Suprapubic skin (tissue), 4 donors: ENCODE measurements at regions not wholly inside any gene's neighbourhood (a gene's known extent, or its start where the extent isn't known, plus 50 kb on each side); places are given as distances from the start of the nearest gene placed in this dataset.

ENCODE experiments used
- DNase-seq, 2 donors: peaks; one replicate each; pipeline ENCODE4 v3.0.0-alpha.2; 2019; ENCODE audit warnings: low spot score in 2 of 2
- H3K27ac ChIP-seq: fragments of 200-600 bp; sonication (generic); one replicate; pipeline ENCODE4 v1.5.1; 2019
- H3K27me3 ChIP-seq: fragments of 200-600 bp; sonication (generic); one replicate; pipeline ENCODE4 v1.5.1; 2019
- H3K36me3 ChIP-seq: fragments of 200-600 bp; sonication (generic); one replicate; pipeline ENCODE4 v1.5.1; 2019
- H3K4me1 ChIP-seq: fragments of 200-600 bp; sonication (generic); one replicate; pipeline ENCODE4 v1.5.1; 2019
- H3K4me3 ChIP-seq: fragments of 200-600 bp; sonication (generic); one replicate; pipeline ENCODE4 v1.5.1; 2019; ENCODE audit warnings: mild to moderate bottlenecking
- H3K9me3 ChIP-seq: fragments of 200-600 bp; sonication (generic); one replicate; pipeline ENCODE4 v1.5.1; 2019
- CTCF ChIP-seq, 2 donors: fragments of 200-600 bp in 1 of 2; fragments of 450-650 bp in 1 of 2; sonication (generic) in 1 of 2; IDR thresholded peaks; one replicate each; pipeline ENCODE4 v1.5.1; 2016 to 2019; ENCODE audit warnings: antibody characterized with exemption in 2 of 2, mild to moderate bottlenecking in 1 of 2, moderate library complexity in 1 of 2
- EP300 ChIP-seq: sonication (generic); formaldehyde crosslinking; IDR thresholded peaks from one replicate; pipeline ENCODE4 v1.6.1; 2017; ENCODE audit warnings: antibody characterized with exemption
- POLR2A ChIP-seq, 2 donors: fragments of 450-650 bp; IDR thresholded peaks; one replicate each; pipeline ENCODE4 v1.6.1; 2017; ENCODE audit warnings: antibody characterized with exemption in 2 of 2, mild to moderate bottlenecking in 2 of 2, moderate library complexity in 2 of 2
- POLR2AphosphoS5 ChIP-seq, 3 donors: sonication (generic); formaldehyde crosslinking; IDR thresholded peaks; one replicate each; pipeline ENCODE4 v1.6.1; 2017; ENCODE audit warnings: antibody characterized with exemption in 3 of 3
- WGBS: methylation state at CpG from one replicate; pipeline ENCODE4 v1.1.5; 2018; 5-methylcytosine and 5-hydroxymethylcytosine counted together

DNA sequence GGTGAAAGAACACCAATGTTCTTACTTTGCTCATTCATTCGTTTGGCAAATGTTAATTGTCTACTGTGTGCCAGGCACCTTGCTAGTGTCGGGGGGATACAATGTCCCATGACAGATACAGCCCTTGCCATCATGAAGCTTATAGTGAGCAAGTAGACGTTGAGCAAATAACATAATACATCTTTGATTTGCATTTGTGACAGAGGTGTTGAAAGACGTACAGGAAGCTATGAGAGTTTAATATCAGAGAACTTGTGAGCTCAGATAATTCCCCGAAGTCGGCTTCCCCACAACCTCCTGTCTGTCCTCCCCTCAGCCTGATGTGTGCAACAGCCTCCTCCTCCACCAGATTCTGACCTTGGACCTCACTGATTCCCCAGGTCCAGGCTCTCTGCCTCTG, 138.0 kb upstream of the SDK2 start:
- H3K4me3 ChIP-seq = no peak overlapping the region
- TF ChIP-seq EP300 (no peak), POLR2A (IDR thresholded peaks at IDR 0.05) (no peak), POLR2AphosphoS5 (IDR thresholded peaks at IDR 0.05) (no peak), CTCF (IDR thresholded peaks at IDR 0.05) (no peak)
- no peaks in the 10 kb centered on the region for H3K9me3 ChIP-seq
- H3K27ac ChIP-seq = no peak overlapping the region
- no peak for DNase-seq
- 23% methylated on average over 6 of the region's 6 CpGs for WGBS
- no peaks in the 10 kb centered on the region for H3K36me3 ChIP-seq
- H3K27me3 ChIP-seq = peaks cover 55% of the 10 kb centered on the region
- peaks cover 13% of the 10 kb centered on the region for H3K4me1 ChIP-seq

DNA sequence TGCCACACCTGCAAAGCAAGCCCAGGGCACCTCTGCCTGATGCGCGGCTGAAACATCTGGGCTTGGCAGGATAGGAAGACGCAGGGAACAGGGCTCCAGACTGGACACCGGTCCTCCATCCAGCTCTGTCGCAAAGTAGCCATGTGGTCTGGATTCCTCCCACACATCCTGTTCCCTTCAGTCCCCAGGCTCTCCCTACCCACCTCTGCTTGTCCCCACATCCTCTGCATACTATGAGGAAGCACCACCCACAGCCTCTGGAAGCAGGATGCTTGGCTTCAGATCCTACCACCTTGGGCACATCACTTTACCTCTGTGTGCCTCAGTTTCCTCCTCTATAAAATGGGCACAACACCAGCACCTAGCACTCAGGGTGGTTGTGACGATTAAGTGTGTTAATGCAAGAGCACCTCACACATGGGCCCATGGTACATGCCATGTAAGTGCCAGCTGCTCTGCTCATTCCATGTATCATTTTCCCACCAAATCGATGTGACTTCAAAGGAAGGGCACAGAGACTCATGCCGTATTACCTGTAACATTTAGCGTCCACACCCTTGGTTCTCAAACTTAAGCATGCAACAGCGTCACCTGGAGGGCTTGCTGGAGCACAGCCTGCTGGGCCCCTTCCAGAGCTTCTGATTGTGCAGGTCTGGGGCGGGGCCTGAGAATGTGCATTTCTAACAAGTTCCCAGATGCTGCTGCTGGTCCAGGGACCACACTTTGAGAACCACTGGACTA, 138.6 kb upstream of the SDK2 start:
- Histone ChIP-seq H3K27ac (no peak overlapping the region), H3K4me1 (peaks cover 13% of the 10 kb centered on the region), H3K4me3 (no peak overlapping the region), H3K36me3 (no peaks in the 10 kb centered on the region), H3K9me3 (no peaks in the 10 kb centered on the region), H3K27me3 (peaks cover 58% of the 10 kb centered on the region)
- DNase-seq = no peak
- TF ChIP-seq POLR2AphosphoS5 (IDR thresholded peaks at IDR 0.05) = no peak
- no peak for TF ChIP-seq CTCF (IDR thresholded peaks at IDR 0.05)
- TF ChIP-seq POLR2A (IDR thresholded peaks at IDR 0.05) = no peak
- TF ChIP-seq EP300 = no peak
- 67% methylated on average over 10 of the region's 11 CpGs for WGBS

- WGBS = 79% methylated on average over 6 of the region's 6 CpGs
- Histone ChIP-seq H3K9me3 (no peaks in the 10 kb centered on the region), H3K4me3 (no peak overlapping the region), H3K27me3 (peaks cover 58% of the 10 kb centered on the region), H3K4me1 (peaks cover 13% of the 10 kb centered on the region), H3K27ac (no peak overlapping the region), H3K36me3 (no peaks in the 10 kb centered on the region)
- TF ChIP-seq POLR2AphosphoS5 (IDR thresholded peaks at IDR 0.05) (no peak), EP300 (no peak), CTCF (IDR thresholded peaks at IDR 0.05) (no peak), POLR2A (IDR thresholded peaks at IDR 0.05) (no peak)
- no peak for DNase-seq
These were observed 139.1 kb upstream of the SDK2 start for GRCh38 chr17:73783382-73783766.

GRCh38 chr17:73783945-73784603, 139.8 kb upstream of the SDK2 start:
- Histone ChIP-seq H3K4me3 (no peak overlapping the region), H3K36me3 (no peaks in the 10 kb centered on the region), H3K27ac (no peak overlapping the region), H3K27me3 (peaks cover 62% of the 10 kb centered on the region), H3K9me3 (no peaks in the 10 kb centered on the region), H3K4me1 (peaks cover 13% of the 10 kb centered on the region)
- no peak for TF ChIP-seq EP300
- TF ChIP-seq POLR2A (IDR thresholded peaks at IDR 0.05) = no peak
- TF ChIP-seq POLR2AphosphoS5 (IDR thresholded peaks at IDR 0.05) = no peak
- TF ChIP-seq CTCF (IDR thresholded peaks at IDR 0.05) = no peak
- DNase-seq = no peak
- 82% methylated on average over 11 of the region's 11 CpGs for WGBS

DNA sequence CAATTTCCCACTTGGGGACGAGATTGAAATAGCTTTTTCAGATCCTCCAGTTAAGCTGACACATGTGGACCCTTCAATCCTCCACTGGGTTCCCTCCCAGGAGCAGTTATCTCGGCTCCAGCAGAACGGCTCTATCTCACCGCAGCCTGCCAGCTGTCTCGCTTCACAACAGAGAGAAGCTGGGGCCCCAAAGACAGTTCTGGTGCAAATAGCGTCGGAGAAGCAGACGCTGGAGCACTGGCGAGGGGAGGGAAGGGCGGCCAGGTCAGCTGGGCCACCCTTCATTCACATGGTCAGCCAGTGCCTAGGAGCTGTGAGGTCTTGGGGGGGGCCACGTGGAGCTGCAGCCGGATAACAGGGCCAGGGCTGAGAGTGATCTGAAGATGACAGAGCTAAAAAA, 141.3 kb upstream of the SDK2 start:
- WGBS = 27% methylated on average over 12 of the region's 12 CpGs
- H3K4me3 ChIP-seq = no peak overlapping the region
- TF ChIP-seq POLR2A (IDR thresholded peaks at IDR 0.05) = no peak
- TF ChIP-seq EP300 = no peak
- no peak for TF ChIP-seq CTCF (IDR thresholded peaks at IDR 0.05)
- TF ChIP-seq POLR2AphosphoS5 (IDR thresholded peaks at IDR 0.05) = no peak
- peaks cover 13% of the 10 kb centered on the region for H3K4me1 ChIP-seq
- peaks cover 66% of the 10 kb centered on the region for H3K27me3 ChIP-seq
- no peaks in the 10 kb centered on the region for H3K9me3 ChIP-seq
- no peak for DNase-seq
- H3K27ac ChIP-seq = no peak overlapping the region
- no peaks in the 10 kb centered on the region for H3K36me3 ChIP-seq
